ENCODE measurements at regions not wholly inside any gene's neighbourhood (a gene's known extent, or its start where the extent isn't known, plus 50 kb on each side); places are given as distances from the start of the nearest gene placed in this dataset.

- no peak for DNase-seq
Measured at GRCh38 chr13:99819967-99820366, 151.6 kb downstream of the ZIC5 start.

DNA sequence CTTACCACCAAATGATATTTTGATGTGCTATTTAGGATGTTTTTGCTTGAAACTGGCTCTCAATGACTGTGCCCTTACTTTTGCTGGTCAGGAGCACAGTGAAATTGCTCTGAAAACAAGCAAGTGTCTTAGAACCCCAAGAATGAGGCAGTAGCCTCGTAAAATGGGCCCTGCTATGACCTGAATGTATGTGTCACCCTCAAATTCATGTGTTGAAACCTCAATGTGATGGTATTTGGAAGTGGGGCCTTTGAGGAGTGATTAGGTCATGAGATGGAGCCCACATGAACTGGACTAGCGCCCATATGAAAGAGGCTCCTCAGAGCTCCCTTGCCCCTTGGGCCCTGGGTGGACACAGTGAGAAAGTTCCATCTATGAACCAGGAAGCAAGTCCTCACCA, 155.2 kb downstream of the ZIC5 start:
- DNase-seq = no peak

DNA sequence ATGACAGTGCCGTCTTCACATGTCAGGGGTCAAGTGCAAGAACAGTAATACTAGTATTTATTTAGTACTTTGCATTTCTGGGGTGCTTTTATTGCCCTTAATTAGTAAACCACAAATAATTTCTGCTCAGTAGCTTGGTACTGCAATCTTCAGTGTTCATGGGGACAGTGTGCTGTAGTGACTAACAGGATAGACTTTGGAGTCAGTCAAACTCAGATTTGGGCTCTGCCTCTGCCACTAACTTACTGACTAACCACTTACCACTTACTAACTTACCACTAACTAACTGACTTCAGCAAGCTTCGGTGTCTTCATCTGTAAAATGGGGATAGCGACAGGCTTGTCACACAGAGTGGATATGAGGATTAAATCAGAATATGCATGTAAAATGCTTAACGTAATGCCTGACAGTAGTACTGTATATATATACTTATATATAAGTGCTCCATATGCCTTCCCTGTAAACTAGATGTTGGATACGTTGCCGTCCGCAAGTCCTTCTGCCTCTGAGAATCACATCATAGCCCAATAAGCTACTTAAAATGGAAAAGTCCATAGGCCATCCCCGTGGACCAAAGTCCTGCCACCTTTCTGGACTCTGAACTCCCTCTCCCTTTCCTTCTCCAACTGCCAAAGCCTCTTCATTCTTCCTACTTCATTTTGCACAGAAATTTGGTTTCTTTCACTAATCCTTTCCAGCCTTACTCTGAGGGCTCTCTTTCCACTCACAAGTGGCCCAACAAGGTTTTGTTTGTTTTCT, 158.1 kb downstream of the ZIC5 start:
- DNase-seq = no peak

- DNase-seq = no peak
Measured at GRCh38 chr13:99812625-99813024, 158.9 kb downstream of the ZIC5 start.

GRCh38 chr13:99811067-99811700, 160.4 kb downstream of the ZIC5 start:
- no peak for DNase-seq

- DNase-seq = no peak
Measured at GRCh38 chr13:99809926-99810325, 161.6 kb downstream of the ZIC5 start.

- no peak for DNase-seq
Measured at GRCh38 chr13:99809496-99809895, 162.1 kb downstream of the ZIC5 start.

DNA sequence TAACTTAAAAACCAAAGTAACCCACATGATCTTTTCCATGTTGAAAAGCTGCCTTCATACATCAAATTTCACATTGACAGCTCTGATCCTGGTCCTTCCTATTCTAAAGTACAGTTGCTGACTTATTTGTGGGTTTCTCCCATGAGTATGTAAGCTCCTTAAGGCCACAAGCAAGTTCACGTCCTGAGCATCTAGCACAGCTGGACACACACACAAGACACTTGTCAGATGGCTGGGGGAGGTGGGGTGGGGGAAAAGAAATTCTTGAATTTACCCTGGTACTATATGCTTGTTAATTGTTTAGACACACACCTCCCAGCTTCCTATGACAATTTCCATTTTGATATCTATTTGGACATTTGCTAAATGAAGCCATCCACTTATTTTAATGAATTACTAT, 162.8 kb downstream of the ZIC5 start:
- DNase-seq = no peak

DNA sequence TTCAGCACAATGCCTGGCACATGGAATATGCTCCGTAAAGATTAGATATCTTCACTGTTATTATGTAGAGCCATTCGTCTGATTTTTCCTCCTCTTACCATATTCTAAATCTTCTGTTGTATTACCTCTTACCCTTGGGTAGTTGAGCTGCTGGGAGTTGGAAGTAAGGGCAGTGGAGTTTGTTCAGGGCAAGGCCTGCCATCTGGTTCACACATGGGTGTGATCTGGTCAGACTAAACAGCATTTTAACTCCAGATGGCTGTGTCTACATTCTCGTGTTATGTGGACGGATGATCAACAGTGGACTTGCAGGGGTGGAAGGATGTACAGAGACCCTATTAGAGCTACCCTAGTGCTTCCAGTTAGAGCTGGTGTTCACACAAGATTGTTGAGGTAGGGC, 164.9 kb downstream of the ZIC5 start:
- DNase-seq = no peak

GRCh38 chr13:99805361-99805760, 166.2 kb downstream of the ZIC5 start:
- DNase-seq = no peak

DNA sequence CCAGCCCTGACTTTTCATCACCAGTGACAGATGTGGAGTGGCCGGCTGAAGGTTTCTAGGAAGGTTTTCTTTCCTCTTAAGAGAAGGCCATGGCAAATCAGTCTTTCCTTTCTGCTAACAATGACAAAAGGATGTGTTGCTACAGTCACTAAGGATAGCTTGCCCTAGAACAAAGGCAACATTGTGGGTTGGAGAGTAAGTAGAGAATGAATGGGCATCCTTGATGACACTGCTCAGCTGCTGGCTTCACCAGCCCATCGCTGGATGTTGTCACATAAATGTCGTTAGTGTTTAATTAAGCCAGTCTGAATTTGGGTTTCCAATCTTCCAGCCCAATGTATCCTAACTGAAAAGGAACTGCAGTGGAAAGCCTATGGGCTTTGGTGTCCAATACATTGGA, 168.4 kb downstream of the ZIC5 start:
- DNase-seq = no peak

- DNase-seq = no peak
Measured at GRCh38 chr13:99802416-99802815, 169.2 kb downstream of the ZIC5 start.

DNA sequence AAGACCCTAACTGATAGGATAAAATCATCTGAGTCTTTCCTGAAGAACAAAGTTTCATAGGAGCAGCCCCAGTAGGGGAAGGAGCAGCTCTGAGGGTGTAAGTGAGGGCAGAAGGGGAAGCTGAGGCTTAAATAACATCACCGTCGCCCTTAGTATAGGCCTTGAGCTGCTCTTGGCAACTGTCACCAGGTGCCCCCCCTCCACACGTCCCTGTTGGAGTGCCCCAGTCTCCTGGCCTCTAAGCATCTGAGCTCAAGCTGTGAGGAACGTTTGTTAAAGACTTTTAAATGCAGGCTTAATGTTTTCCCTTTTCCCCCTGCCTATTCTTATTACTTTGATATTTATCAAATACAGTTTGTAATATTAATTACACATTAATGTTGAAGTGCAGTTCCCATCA, 170.6 kb downstream of the ZIC5 start:
- DNase-seq = no peak

- DNase-seq = no peak
Measured at GRCh38 chr13:99800011-99800410, 171.6 kb downstream of the ZIC5 start.

GRCh38 chr13:99798756-99799155, 172.8 kb downstream of the ZIC5 start:
- no peak for DNase-seq

DNA sequence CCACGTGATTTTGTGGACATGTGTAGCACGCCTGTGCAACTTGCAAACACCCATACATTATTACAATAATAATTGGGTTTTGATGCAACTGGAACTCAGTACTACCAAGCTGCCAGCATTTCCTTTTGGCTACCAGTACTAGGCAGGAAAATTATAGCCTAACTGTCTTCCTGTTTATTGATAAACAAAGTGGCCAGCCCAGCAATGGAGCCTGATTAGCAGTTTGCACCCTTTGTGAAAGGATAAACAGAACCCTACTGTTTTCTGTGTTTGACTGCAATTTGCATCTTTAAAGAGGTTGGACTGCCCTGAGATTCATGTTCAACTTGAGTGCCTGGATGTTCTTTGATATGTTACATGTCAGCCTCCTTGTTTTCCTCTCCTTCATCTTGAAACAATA, 173.9 kb downstream of the ZIC5 start:
- DNase-seq = no peak

DNA sequence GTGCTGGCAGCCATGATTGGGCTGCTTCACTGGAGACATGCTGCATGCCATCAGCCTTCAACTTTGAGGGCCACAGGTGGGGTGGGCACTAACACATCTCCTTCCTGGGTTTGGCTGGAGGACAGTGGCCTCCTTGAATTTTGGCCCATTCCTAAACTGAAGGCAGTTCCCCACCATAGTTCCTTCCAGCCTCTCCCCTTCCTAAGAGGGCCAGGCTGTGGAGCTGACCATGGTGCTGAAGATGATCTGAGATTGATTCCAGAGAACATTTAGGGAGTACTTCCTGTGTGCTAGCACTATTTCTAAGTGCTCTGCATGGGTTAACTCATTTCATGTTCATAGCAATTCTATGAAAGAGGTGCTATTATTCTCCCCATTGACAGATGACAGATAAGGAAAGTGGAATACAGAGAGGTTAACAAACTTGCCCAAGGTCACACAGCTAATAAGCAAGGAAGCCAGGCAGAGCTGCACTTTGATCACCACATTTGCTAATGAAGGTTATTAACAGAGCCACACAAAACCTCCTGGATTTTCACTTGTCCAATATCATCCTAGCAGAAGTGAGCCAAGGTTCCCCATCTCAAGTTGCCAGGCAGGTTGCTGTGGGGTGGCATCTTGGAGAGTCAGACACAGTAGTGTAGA, 175.3 kb downstream of the ZIC5 start:
- DNase-seq = no peak

DNA sequence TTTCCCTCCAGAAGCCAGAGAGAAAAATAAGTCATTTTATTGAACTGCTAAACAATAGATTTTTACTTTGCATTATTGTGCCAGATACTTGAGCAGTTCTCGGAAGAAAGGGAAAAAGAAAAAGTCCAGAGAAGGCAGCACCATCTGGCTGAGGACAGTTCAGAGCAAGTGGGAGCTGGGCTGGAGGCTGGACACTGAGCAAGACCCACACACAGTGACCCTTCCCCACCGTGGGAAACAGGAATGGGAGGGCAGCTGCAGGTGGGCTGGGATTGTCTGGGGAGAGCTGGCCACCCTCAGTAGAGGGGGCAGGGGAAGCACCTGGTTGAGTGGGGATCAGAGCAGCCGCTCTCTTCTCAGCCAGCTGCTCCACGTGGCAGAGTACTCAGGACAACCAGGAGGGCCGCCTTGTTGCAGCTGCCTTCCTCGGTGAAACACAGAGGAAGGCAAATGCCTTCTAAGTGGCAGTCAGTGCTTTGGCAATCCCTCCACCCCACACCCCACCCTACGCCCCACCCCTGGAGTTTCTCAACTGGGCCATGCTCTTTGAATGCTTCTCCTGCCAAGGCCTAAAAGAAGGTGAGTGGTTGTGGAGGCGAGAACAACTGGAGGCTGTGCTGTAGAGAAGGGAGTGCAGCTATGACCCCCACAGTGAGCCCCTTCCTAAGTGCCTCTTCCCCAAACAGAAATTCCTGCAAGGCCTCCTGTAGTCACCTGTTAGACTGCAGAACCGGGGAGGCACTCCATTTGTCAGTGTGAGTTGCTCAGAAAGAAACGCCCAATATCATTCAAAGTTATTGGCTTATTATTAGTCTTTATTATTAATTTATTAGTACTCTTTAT, 179.3 kb downstream of the ZIC5 start:
- no peak for DNase-seq

DNA sequence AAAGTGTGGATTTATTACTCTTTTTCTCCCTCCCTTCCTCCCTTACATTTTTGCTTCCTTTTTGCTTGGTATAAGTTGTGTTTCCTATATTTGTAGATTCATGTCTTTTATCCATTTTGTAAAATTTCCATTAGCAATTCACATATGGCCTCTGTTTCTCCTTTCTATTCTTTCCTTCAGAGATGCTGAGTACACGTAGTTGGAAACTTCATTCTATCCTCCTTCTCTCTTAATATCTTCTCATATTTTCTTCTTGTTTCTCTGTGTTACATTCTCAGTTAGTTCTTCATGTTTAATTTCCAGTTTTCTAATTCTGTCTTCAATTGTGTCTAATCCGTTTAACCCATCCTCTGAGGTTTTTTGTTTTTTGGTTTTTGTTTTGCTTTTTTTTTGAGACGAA, 188.9 kb downstream of the ZIC5 start:
- no peak for DNase-seq

DNA sequence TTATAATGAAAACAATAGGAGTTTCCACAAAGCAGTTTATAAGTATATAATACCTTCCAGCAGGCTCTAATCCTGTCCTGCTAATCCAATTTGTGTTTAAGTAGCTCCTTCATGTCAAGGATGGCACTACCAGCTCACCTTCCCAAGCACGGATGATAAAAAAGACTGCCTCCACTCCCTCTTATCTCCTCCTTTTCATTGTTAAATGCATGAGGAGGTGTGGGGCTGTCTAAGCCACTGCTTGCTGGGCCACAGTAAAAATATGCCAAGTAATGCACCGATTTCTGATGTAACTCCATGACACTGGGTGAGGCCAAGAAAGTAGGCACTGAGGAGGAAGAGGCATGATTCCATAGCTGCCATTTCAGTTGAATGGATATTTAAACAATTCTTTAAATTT, 193.1 kb downstream of the ZIC5 start:
- no peak for DNase-seq

- DNase-seq = no peak
Measured at GRCh38 chr13:99777873-99778272, 193.7 kb downstream of the ZIC5 start.

- no peak for DNase-seq
Measured at GRCh38 chr13:99774644-99775043, 196.9 kb downstream of the ZIC5 start.

GRCh38 chr13:99768986-99769385, 202.6 kb downstream of the ZIC5 start:
- no peak for DNase-seq
